MM.1S (cell line): ENCODE measurements at regions not wholly inside any gene's neighbourhood (a gene's known extent, or its start where the extent isn't known, plus 50 kb on each side); places are given as distances from the start of the nearest gene placed in this dataset.
A peak's percentile ranks its signal among the peaks of the same experiment; 100 is the strongest.

Experiments
- DNase-seq: peaks from one replicate; pipeline ENCODE4 v3.0.0-alpha.2; 2015
- H2AFZ ChIP-seq: fragments of 300-600 bp; sonication (generic); 2 replicates; pipeline ENCODE4 v1.6.0; 2016; ENCODE audit warnings: antibody characterized with exemption, low read length
- H3F3A ChIP-seq: fragments of 300-600 bp; sonication (generic); 2 replicates; pipeline ENCODE4 v1.6.1; 2016; ENCODE audit warnings: mild to moderate bottlenecking, antibody characterized with exemption, low read length, moderate library complexity, mixed read lengths; ENCODE audit not compliant: insufficient read depth
- H3K27ac ChIP-seq: fragments of 300-600 bp; sonication (generic); 2 replicates; pipeline ENCODE4 v1.5.1; 2016; ENCODE audit warnings: mild to moderate bottlenecking, low read length
- H3K27me3 ChIP-seq: fragments of 300-600 bp; sonication (generic); replicated peaks from 2 replicates; pipeline ENCODE4 v1.6.0; 2016; ENCODE audit warnings: low read length; ENCODE audit not compliant: insufficient read depth
- H3K36me3 ChIP-seq: fragments of 300-600 bp; sonication (generic); replicated peaks from 2 replicates; pipeline ENCODE4 v1.6.1; 2016; ENCODE audit warnings: mild to moderate bottlenecking, low read length, mixed read lengths; ENCODE audit not compliant: insufficient read depth
- H3K4me1 ChIP-seq: fragments of 300-600 bp; sonication (generic); 2 replicates; pipeline ENCODE4 v1.6.1; 2016; ENCODE audit warnings: low read length, mixed read lengths
- H3K4me2 ChIP-seq: fragments of 300-600 bp; sonication (generic); 2 replicates; pipeline ENCODE4 v1.6.0; 2016; ENCODE audit warnings: low read depth, low read length
- H3K4me3 ChIP-seq: fragments of 300-600 bp; sonication (generic); 2 replicates; pipeline ENCODE4 v1.5.1; 2016; ENCODE audit warnings: low read length, mixed read lengths
- H3K79me2 ChIP-seq: fragments of 300-600 bp; sonication (generic); 2 replicates; pipeline ENCODE4 v1.6.1; 2016; ENCODE audit warnings: mixed run types, low read length, mixed read lengths
- H3K9ac ChIP-seq: fragments of 300-600 bp; sonication (generic); 2 replicates; pipeline ENCODE4 v1.6.1; 2016; ENCODE audit warnings: low read length, mixed read lengths
- H3K9me2 ChIP-seq: fragments of 300-600 bp; sonication (generic); replicated peaks from 2 replicates; pipeline ENCODE4 v1.6.1; 2016; ENCODE audit warnings: mild to moderate bottlenecking, low read length, mixed read lengths; ENCODE audit not compliant: insufficient read depth
- H3K9me3 ChIP-seq: fragments of 300-600 bp; sonication (generic); replicated peaks from 2 replicates; pipeline ENCODE4 v1.6.1; 2016; ENCODE audit warnings: mild to moderate bottlenecking, low read length, mixed read lengths; ENCODE audit not compliant: insufficient read depth
- H4K20me1 ChIP-seq: fragments of 300-600 bp; sonication (generic); 2 replicates; pipeline ENCODE4 v1.6.1; 2016; ENCODE audit warnings: mild to moderate bottlenecking, low read length, moderate library complexity, mixed read lengths; ENCODE audit not compliant: insufficient read depth
- EZH2 ChIP-seq: fragments of 300-600 bp; sonication (generic); optimal IDR thresholded peaks from 2 replicates; pipeline ENCODE3; 2017; ENCODE audit warnings: low read depth, mild to moderate bottlenecking, antibody characterized with exemption, low read length, mixed read lengths
- EZH2phosphoT487 ChIP-seq: fragments of 300-600 bp; sonication (generic); IDR thresholded peaks from 2 replicates; pipeline ENCODE4 v1.6.1; 2018; ENCODE audit warnings: antibody characterized with exemption, low read length
- TF ChIP-seq, protein P1 (sequence below): fragments of 300-600 bp; sonication (generic); IDR thresholded peaks from 2 replicates; pipeline ENCODE4 v1.5.1; 2016; ENCODE audit warnings: antibody characterized with exemption, low read length, mixed read lengths

DNA sequence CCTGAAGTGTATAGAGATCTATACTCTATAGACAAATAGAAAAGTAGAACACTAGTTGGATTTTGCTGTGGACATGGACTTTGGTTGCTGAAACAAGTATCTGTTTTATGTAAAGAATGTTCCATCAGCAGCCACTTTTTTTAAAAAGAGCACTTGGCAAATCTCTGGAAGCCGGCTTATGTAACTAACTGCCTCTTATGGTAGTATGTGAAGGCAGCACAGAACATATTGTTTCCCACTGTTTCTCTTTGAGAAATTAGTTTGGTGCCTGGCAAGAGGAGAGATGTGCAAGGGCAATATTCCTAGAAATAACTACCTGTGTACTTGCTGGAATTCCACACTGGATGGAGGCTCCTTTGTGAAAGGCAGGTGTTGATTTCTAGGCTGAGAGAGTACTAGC lies 242.3 kb upstream of the PREP start:
- Histone ChIP-seq H3K4me3 (no peak overlapping the region), H4K20me1 (no peaks in the 10 kb centered on the region), H3K4me1 (no peaks in the 10 kb centered on the region), H3K27ac (no peak overlapping the region), H3K79me2 (no peaks in the 10 kb centered on the region), H3K9ac (no peak overlapping the region), H3K36me3 (no peaks in the 10 kb centered on the region), H3K9me3 (no peaks in the 10 kb centered on the region), H3K9me2 (no peaks in the 10 kb centered on the region), H2AFZ (no peak overlapping the region), H3K4me2 (no peak overlapping the region), H3K27me3 (no peaks in the 10 kb centered on the region), H3F3A (no peaks in the 10 kb centered on the region)
- TF ChIP-seq EZH2, result no peak
- no peak for TF ChIP-seq EZH2phosphoT487
- TF ChIP-seq, protein P1, sequence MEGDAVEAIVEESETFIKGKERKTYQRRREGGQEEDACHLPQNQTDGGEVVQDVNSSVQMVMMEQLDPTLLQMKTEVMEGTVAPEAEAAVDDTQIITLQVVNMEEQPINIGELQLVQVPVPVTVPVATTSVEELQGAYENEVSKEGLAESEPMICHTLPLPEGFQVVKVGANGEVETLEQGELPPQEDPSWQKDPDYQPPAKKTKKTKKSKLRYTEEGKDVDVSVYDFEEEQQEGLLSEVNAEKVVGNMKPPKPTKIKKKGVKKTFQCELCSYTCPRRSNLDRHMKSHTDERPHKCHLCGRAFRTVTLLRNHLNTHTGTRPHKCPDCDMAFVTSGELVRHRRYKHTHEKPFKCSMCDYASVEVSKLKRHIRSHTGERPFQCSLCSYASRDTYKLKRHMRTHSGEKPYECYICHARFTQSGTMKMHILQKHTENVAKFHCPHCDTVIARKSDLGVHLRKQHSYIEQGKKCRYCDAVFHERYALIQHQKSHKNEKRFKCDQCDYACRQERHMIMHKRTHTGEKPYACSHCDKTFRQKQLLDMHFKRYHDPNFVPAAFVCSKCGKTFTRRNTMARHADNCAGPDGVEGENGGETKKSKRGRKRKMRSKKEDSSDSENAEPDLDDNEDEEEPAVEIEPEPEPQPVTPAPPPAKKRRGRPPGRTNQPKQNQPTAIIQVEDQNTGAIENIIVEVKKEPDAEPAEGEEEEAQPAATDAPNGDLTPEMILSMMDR, result no peak
- DNase-seq, result no peak

DNA sequence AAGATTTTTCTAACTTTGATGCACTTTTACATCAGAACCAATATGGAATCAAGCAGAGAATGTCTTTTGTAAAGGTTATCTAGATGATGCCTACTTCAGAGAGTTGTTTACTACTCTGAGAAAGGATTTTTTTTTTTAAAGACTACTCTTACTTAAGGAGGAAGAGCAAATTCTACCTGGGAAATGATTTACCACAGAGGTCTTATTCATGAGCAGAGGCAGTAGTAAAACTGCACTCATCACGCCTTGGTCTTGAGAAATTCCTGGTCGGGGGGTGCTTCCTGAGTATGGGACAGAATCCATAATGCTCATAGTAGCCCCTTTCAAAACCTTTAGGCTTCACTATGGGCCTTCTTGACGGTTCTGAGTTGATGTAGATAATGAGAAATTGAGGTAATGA lies 241.8 kb upstream of the PREP start:
- Histone ChIP-seq H3K4me1 (no peaks in the 10 kb centered on the region), H3K4me2 (no peak overlapping the region), H3K9me2 (no peaks in the 10 kb centered on the region), H3K4me3 (no peak overlapping the region), H3K27ac (no peak overlapping the region), H3K9ac (no peak overlapping the region), H3F3A (no peaks in the 10 kb centered on the region), H3K36me3 (no peaks in the 10 kb centered on the region), H3K9me3 (no peaks in the 10 kb centered on the region), H4K20me1 (no peaks in the 10 kb centered on the region), H2AFZ (no peak overlapping the region), H3K79me2 (no peaks in the 10 kb centered on the region), H3K27me3 (no peaks in the 10 kb centered on the region)
- DNase-seq, result no peak
- no peak for TF ChIP-seq EZH2
- TF ChIP-seq EZH2phosphoT487, result no peak
- TF ChIP-seq, protein P1, result no peak

DNA sequence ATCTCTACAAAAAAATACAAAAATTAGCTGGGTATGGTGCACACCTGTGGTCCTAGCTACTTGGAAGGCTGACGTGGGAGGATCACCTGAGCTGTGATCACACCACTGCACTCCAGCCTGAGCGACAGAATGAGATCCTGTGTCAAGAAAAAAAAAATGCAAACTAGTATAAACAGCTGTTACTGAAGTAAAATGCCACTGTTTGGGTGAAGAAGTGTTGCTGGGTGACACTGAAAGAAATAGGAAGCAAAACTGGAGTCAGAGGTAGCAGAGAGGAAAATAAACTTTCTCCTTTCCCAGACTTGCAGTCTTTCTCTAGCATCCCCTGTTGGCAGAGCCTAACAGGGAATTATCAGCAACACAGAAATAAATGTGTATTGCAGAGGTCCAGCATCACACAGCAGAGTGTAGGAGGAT lies 241.2 kb upstream of the PREP start:
- Histone ChIP-seq H3F3A (no peaks in the 10 kb centered on the region), H3K9ac (no peak overlapping the region), H3K79me2 (no peaks in the 10 kb centered on the region), H3K4me1 (no peaks in the 10 kb centered on the region), H2AFZ (no peak overlapping the region), H4K20me1 (no peaks in the 10 kb centered on the region), H3K4me2 (no peak overlapping the region), H3K9me2 (no peaks in the 10 kb centered on the region), H3K27me3 (no peaks in the 10 kb centered on the region), H3K36me3 (no peaks in the 10 kb centered on the region), H3K9me3 (no peaks in the 10 kb centered on the region), H3K4me3 (no peak overlapping the region), H3K27ac (no peak overlapping the region)
- DNase-seq, result no peak
- TF ChIP-seq EZH2phosphoT487, result no peak
- TF ChIP-seq, protein P1, result peak; percentile 6; the same call in 1 of the 2 replicates
